ENCODE measurements at regions not wholly inside any gene's neighbourhood (a gene's known extent, or its start where the extent isn't known, plus 50 kb on each side); places are given as distances from the start of the nearest gene placed in this dataset.

GRCh38 chr2:35932276-35932963, 423.2 kb upstream of the CRIM1 start:
- Mint-ChIP-seq H3K4me3 (ENCODE audit: unreplicated experiment) (no peak overlapping the region), H3K27ac (ENCODE audit: unreplicated experiment) (no peak overlapping the region), H3K9me3 (ENCODE audit: low read depth) (no peaks in the 10 kb centered on the region), H3K36me3 (ENCODE audit: low read depth) (no peaks in the 10 kb centered on the region), H3K4me1 (ENCODE audit: low read depth) (no peaks in the 10 kb centered on the region), H3K27me3 (ENCODE audit: low read depth) (peaks cover 16% of the 10 kb centered on the region)
- no peak for DNase-seq (ENCODE audit: low spot score)
- TF ChIP-seq CTCF (IDR thresholded peaks at IDR 0.05), result no peak

- peaks cover 18% of the 10 kb centered on the region for H3K27me3 Mint-ChIP-seq (ENCODE audit: low read depth)
- no peaks in the 10 kb centered on the region for H3K4me1 Mint-ChIP-seq (ENCODE audit: low read depth)
- no peaks in the 10 kb centered on the region for H3K9me3 Mint-ChIP-seq (ENCODE audit: low read depth)
- TF ChIP-seq CTCF (IDR thresholded peaks at IDR 0.05), result no peak
- no peak overlapping the region for H3K4me3 Mint-ChIP-seq (ENCODE audit: unreplicated experiment)
- no peak for DNase-seq (ENCODE audit: low spot score)
- no peaks in the 10 kb centered on the region for H3K36me3 Mint-ChIP-seq (ENCODE audit: low read depth)
- H3K27ac Mint-ChIP-seq (ENCODE audit: unreplicated experiment), result no peak overlapping the region
Measured at GRCh38 chr2:35931626-35932025, 424.0 kb upstream of the CRIM1 start.

GRCh38 chr2:35931115-35931514, 424.5 kb upstream of the CRIM1 start:
- H3K9me3 Mint-ChIP-seq (ENCODE audit: low read depth), result no peaks in the 10 kb centered on the region
- no peak for TF ChIP-seq CTCF (IDR thresholded peaks at IDR 0.05)
- H3K4me1 Mint-ChIP-seq (ENCODE audit: low read depth), result no peaks in the 10 kb centered on the region
- H3K4me3 Mint-ChIP-seq (ENCODE audit: unreplicated experiment), result no peak overlapping the region
- H3K27ac Mint-ChIP-seq (ENCODE audit: unreplicated experiment), result no peak overlapping the region
- H3K36me3 Mint-ChIP-seq (ENCODE audit: low read depth), result no peaks in the 10 kb centered on the region
- no peak for DNase-seq (ENCODE audit: low spot score)
- peaks cover 18% of the 10 kb centered on the region for H3K27me3 Mint-ChIP-seq (ENCODE audit: low read depth)

GRCh38 chr2:35929551-35929950, 426.0 kb upstream of the CRIM1 start:
- no peak overlapping the region for H3K27ac Mint-ChIP-seq (ENCODE audit: unreplicated experiment)
- peaks cover 13% of the 10 kb centered on the region for H3K27me3 Mint-ChIP-seq (ENCODE audit: low read depth)
- no peaks in the 10 kb centered on the region for H3K9me3 Mint-ChIP-seq (ENCODE audit: low read depth)
- no peak overlapping the region for H3K4me3 Mint-ChIP-seq (ENCODE audit: unreplicated experiment)
- no peaks in the 10 kb centered on the region for H3K4me1 Mint-ChIP-seq (ENCODE audit: low read depth)
- H3K36me3 Mint-ChIP-seq (ENCODE audit: low read depth), result no peaks in the 10 kb centered on the region
- no peak for TF ChIP-seq CTCF (IDR thresholded peaks at IDR 0.05)
- DNase-seq (ENCODE audit: low spot score), result no peak

GRCh38 chr2:35920061-35920460, 435.5 kb upstream of the CRIM1 start:
- Mint-ChIP-seq H3K4me1 (ENCODE audit: low read depth) (no peaks in the 10 kb centered on the region), H3K36me3 (ENCODE audit: low read depth) (no peaks in the 10 kb centered on the region), H3K9me3 (ENCODE audit: low read depth) (no peaks in the 10 kb centered on the region), H3K27me3 (ENCODE audit: low read depth) (no peaks in the 10 kb centered on the region), H3K27ac (ENCODE audit: unreplicated experiment) (no peak overlapping the region), H3K4me3 (ENCODE audit: unreplicated experiment) (no peak overlapping the region)
- DNase-seq (ENCODE audit: low spot score), result no peak
- TF ChIP-seq CTCF (IDR thresholded peaks at IDR 0.05), result no peak
